ENCODE measurements at regions not wholly inside any gene's neighbourhood (a gene's known extent, or its start where the extent isn't known, plus 50 kb on each side); places are given as distances from the start of the nearest gene placed in this dataset.

- TF ChIP-seq, protein P1, sequence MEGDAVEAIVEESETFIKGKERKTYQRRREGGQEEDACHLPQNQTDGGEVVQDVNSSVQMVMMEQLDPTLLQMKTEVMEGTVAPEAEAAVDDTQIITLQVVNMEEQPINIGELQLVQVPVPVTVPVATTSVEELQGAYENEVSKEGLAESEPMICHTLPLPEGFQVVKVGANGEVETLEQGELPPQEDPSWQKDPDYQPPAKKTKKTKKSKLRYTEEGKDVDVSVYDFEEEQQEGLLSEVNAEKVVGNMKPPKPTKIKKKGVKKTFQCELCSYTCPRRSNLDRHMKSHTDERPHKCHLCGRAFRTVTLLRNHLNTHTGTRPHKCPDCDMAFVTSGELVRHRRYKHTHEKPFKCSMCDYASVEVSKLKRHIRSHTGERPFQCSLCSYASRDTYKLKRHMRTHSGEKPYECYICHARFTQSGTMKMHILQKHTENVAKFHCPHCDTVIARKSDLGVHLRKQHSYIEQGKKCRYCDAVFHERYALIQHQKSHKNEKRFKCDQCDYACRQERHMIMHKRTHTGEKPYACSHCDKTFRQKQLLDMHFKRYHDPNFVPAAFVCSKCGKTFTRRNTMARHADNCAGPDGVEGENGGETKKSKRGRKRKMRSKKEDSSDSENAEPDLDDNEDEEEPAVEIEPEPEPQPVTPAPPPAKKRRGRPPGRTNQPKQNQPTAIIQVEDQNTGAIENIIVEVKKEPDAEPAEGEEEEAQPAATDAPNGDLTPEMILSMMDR (IDR thresholded peaks at IDR 0.05), result no peak
- TF ChIP-seq POLR2A (IDR thresholded peaks at IDR 0.05) (no peak), EP300 (IDR thresholded peaks at IDR 0.05) (no peak)
These were observed 395.9 kb upstream of the INTU start for GRCh38 chr4:127236889-127237288.
